ENCODE measurements at regions not wholly inside any gene's neighbourhood (a gene's known extent, or its start where the extent isn't known, plus 50 kb on each side); places are given as distances from the start of the nearest gene placed in this dataset.
"Not testable (repeated sequence)": the region's sequence is repeated elsewhere in the genome, so short reads cannot be mapped to it uniquely, and the experiment has no call there.

DNA sequence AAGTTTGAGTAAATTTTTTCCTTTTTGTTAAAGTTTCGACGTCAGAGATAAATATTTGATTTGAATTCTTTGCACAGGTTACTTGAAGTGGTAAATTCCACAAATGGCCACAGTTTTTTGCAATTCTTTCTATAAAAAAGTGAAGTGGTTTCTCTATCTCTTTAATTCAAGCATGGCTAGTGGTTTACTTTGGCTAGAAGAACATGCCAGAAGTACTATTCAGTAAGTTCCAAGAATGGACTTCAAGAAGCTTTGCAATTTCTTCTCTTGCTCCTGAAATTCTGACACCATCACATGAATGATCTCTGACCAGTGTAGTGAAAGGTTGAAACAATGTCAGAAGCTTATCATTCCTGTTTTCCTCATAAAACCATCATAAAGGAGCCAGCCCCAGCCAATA, 55.7 kb upstream of the RNPC3 start:
- DNase-seq: no peak

DNA sequence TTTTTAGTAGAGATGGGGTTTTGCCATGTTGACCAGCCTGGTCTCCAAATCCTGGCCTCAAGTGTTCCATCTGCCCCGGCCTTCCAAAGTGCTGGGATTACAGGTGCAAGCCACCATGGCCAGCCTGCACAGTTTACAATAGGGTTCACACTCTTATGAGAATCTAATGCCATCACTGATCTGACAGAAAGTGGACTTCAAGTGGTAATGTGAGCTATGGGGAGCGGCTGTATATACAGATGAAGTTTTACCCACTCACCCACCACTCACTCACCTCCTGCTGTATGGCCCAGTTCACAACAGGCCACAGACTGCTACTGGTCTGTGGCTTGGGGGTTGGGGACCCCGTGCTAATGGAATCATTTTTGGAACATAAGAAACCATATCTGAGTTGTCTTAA, 58.4 kb upstream of the RNPC3 start:
- DNase-seq: no peak

GRCh38 chr1:103461161-103462105, 64.1 kb upstream of the RNPC3 start:
- no peak for DNase-seq

GRCh38 chr1:103460511-103460910, 65.0 kb upstream of the RNPC3 start:
- no peak for DNase-seq

DNA sequence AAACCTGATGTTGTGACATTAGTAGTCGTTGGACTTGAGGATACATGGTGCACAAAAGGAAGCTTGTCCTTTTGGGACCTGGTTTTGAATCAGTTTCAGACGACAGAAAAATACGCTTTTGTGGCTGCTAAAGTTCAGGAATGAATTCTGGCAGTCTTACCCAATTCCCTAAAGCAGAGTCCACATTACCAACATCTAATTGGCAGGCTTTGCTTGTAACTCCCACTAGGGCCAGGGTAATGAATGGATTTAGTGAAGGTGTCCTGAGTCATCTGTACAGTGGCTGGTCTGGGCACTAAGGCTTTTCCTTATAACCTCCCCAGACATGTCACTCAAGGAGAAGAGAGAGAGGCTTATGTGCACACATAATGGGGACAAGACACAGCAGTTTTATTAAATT, 66.2 kb upstream of the RNPC3 start:
- peak; percentile 19 for DNase-seq

DNA sequence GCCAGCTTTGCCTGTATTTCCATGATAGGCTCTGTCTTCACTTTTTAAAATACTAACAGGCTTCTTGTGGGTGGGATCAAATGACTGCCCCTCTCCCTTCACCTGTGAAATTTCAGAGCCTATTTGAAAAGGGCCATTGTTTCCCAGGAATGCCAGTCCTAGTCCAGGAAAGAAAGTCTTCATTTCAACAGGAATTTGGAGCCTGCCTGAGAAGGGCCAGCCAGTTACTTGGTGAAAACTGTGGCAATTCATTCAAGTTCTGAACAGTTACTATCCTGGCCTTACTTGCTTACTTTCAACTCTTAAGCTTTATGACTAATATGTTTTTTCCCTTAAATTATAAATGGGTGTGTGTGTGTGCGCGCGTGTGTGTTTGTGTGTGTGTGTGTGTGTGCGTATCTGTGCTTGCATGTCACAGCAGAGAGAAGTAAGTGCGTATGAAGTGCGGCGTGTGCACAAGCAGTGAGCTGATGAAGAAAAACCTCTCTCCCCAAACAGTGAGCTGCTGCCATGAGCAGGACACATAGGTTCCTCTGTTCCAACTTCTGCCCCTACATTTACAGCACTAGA, 67.5 kb upstream of the RNPC3 start:
- peak; percentile 30 for DNase-seq

- no peak for DNase-seq
These were observed 76.9 kb upstream of the RNPC3 start for GRCh38 chr1:103448560-103448959.

GRCh38 chr1:103447471-103447870, 78.0 kb upstream of the RNPC3 start:
- DNase-seq: no peak

DNA sequence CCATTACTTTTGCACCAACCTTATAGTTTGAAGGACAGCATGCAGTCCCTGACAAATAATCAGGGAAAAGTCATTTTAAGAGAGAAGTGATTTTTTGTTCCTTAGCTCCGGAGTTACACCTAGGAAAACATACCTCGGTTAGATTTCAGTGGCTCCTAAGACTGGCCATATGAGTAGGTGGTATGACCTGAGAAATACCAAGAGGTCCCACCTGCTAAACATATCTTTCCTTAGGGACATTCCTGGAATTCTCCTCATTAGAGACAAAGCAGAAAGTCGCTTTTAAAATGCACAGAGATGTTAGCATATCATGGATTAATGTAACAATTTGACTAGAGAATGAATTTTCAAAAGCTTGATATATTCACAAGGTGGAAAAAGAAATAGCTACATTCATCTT, 84.2 kb upstream of the RNPC3 start:
- no peak for DNase-seq

GRCh38 chr1:103436568-103437100, 88.9 kb upstream of the RNPC3 start:
- DNase-seq: not testable (repeated sequence)

GRCh38 chr1:103435443-103435842, 90.1 kb upstream of the RNPC3 start:
- DNase-seq: no peak

DNA sequence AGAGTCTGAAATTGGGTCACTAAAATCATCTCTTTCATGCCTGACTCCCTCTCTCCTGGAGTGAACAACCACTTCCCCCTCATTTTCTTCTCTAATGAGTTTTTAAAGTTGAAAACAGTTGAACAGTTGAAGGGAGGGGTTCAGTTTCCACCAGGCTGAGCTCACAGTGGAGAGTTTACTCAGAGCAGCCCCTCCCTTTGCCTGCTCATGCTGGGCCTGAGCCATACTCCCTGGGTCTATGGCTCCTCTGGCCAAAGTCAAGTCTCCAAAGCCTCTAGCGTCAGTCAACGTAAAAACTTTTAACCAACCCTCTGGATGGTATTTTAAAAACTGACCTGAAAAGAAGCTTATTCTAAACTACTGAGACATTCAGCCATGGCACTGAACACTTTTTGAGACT, 100.8 kb upstream of the RNPC3 start:
- DNase-seq: peak; percentile 32

DNA sequence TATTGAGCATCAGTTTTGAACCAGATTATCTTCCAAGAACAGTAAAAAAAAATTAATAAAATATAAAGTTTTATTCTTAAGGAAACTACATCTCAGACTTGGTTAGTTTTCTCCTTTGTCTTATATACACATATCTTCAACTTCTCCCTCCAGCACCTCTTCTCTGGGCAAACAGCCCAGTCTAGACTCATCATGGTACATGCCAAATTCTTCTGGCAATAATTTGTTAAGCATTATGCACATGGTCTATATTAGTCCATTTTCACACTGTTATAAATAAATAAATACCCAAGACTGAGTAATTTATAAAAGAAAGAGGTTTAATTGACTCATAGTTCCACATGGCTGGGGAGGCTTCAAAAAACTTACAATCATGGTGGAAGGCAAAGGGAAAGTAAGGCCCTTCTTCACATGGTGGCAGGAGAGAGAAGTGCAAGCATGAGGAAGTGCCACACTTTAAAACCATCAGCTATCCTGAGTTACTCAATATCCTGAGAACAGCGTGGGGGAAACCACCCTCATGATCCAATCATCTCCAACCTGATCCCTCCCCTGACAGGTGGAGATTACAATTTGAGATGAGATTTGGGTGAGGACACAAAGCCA, 108.7 kb upstream of the RNPC3 start:
- no peak for DNase-seq

GRCh38 chr1:103387898-103388297, 137.6 kb upstream of the RNPC3 start:
- DNase-seq: no peak

- no peak for DNase-seq
These were observed 151.5 kb upstream of the RNPC3 start for GRCh38 chr1:103373991-103374390.

DNA sequence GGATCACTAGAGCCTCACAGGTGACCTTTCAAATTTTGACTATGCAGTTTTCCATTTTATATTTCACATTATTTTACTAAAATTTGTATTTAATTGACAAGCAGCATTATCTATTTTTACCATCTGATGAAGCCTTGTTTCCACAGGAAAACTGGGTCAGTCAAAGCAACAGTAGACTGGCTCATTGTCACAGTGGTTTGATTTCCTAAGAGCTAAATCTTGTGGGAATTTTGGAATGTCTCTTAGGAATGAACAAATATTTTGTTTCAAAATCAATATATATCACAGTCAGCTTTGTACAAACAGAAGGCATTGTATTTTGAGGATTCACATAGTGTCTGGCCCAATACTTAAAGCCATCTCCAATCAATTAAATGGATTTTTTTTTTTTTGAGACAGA, 152.6 kb upstream of the RNPC3 start:
- DNase-seq: no peak

DNA sequence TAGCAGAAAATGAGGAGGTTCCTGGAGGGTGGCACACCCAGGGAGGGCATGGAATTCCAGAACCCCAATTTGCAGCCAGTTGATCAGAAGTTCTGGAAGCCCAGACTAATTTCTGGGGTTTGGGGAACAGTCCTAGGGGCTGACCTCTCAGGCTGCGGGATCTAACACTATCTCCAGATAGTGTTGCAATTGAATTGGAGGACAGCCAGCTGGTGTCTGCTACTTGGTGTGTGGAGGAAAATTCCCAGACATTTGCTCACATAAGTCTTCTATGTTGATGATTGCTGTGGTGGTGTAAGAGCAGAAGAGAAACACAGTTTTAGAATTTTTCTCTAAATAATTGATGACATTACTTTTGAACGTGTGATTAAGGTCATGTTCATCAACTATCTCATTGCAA, 154.3 kb upstream of the RNPC3 start:
- DNase-seq: no peak

- DNase-seq: no peak
These were observed 158.3 kb upstream of the RNPC3 start for GRCh38 chr1:103367186-103367585.

- DNase-seq: no peak
These were observed 159.5 kb upstream of the RNPC3 start for GRCh38 chr1:103365860-103366569.

- DNase-seq: no peak
These were observed 162.5 kb upstream of the RNPC3 start for GRCh38 chr1:103363008-103363365.

- DNase-seq: no peak
These were observed 163.0 kb upstream of the RNPC3 start for GRCh38 chr1:103362348-103363007.

DNA sequence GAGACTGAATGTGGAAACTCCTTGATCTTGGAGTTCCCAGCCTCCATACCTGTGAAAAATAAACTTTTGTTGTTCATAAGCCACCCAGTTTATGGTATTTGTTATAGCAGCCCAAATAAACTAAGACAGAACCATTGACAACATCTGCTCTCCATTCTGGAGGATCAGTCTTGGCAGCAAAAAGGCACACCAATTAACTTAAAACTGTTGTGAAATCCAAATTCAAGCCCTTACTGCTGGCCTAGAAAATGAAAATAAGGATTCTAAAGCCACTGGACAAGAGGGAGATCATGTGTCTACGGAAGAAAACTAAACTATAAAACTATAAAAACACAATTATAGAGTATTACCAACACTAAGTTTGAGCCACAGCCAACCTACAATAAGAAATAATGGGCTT, 172.1 kb upstream of the RNPC3 start:
- no peak for DNase-seq

DNA sequence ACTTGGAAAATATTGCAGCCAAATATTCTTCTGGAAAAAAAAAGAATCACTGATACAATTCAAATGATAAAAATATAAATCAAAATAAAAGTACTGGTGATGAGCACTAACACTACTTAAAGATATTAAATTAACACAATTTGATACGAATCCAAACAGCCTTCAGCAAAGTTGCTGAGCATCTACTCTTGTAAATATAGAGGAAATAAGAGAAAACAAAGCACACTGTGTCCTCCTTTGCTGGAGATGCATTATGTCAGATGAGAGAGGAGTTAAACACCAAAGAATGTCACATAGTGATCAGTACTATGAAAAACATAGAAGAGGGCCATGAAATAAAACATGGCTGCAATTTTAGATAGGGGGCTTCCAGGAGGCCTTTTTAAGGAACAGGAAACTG, 177.4 kb upstream of the RNPC3 start:
- DNase-seq: no peak
